Thymus (tissue), 11 donors: ENCODE measurements at regions not wholly inside any gene's neighbourhood (a gene's known extent, or its start where the extent isn't known, plus 50 kb on each side); places are given as distances from the start of the nearest gene placed in this dataset.

Experiments used
- DNase-seq, 9 donors: peaks; one replicate each; pipeline ENCODE4 v3.0.0-alpha.2; 2013; ENCODE audit warnings: low spot score in 9 of 9, low read depth in 6 of 9, missing footprints in 1 of 9
- H3K27ac ChIP-seq, 2 donors: one replicate each; pipeline ENCODE4 v1.5.1; 2013; ENCODE audit warnings: control low read depth in 1 of 2, low read depth in 1 of 2, low read length in 1 of 2, mild to moderate bottlenecking in 1 of 2, moderate library complexity in 1 of 2
- H3K27me3 ChIP-seq, 2 donors: one replicate each; pipeline ENCODE4 v1.5.1; 2013; ENCODE audit warnings: low read length in 1 of 2; ENCODE audit not compliant: control insufficient read depth in 2 of 2, insufficient read depth in 1 of 2
- H3K36me3 ChIP-seq, 2 donors: one replicate each; pipeline ENCODE4 v1.5.1; 2013; ENCODE audit warnings: low read length in 1 of 2, mild to moderate bottlenecking in 1 of 2, moderate library complexity in 1 of 2; ENCODE audit not compliant: control insufficient read depth in 2 of 2, insufficient read depth in 2 of 2
- H3K4me1 ChIP-seq, 2 donors: one replicate each; pipeline ENCODE4 v1.5.1; 2013; ENCODE audit warnings: low read length in 2 of 2; ENCODE audit not compliant: control insufficient read depth in 2 of 2, insufficient read depth in 2 of 2
- H3K4me3 ChIP-seq, 2 donors: one replicate each; pipeline ENCODE4 v1.5.1; 2013; ENCODE audit warnings: low read length in 2 of 2, control low read depth in 1 of 2, mild to moderate bottlenecking in 1 of 2
- H3K9me3 ChIP-seq, 2 donors: one replicate each; pipeline ENCODE4 v1.5.1; 2013; ENCODE audit warnings: low read length in 1 of 2, mild to moderate bottlenecking in 1 of 2; ENCODE audit not compliant: control insufficient read depth in 2 of 2, insufficient read depth in 1 of 2
- WGBS: extraction: QIAGEN DNeasy Blood & Tissue Kit; methylation state at CpG from one replicate; pipeline ENCODE4 v1.1.7; 2013; 5-methylcytosine and 5-hydroxymethylcytosine counted together
- donor health status: healthy.

GRCh38 chr9:104238668-104239067, 144.6 kb downstream of the SMC2 start:
- Histone ChIP-seq H3K27me3 (no peaks in the 10 kb centered on the region), H3K4me1 (no peaks in the 10 kb centered on the region), H3K36me3 (no peaks in the 10 kb centered on the region), H3K4me3 (no peak overlapping the region), H3K9me3 (peaks cover 0 to 2% of the 10 kb centered on the region in 2 donors), H3K27ac (no peak overlapping the region)
- WGBS: 65% methylated on average over 3 of the region's 3 CpGs
- DNase-seq: no peak

- no peak overlapping the region for H3K27ac ChIP-seq
- H3K4me3 ChIP-seq: no peak overlapping the region
- no peaks in the 10 kb centered on the region for H3K9me3 ChIP-seq
- no peaks in the 10 kb centered on the region for H3K4me1 ChIP-seq
- no peak for DNase-seq
- no peaks in the 10 kb centered on the region for H3K27me3 ChIP-seq
- WGBS: 83% methylated on average over 2 of the region's 2 CpGs
- H3K36me3 ChIP-seq: no peaks in the 10 kb centered on the region
Observed at GRCh38 chr9:104240890-104241289, 146.8 kb downstream of the SMC2 start.

- Histone ChIP-seq H3K9me3 (no peaks in the 10 kb centered on the region), H3K4me3 (no peak overlapping the region), H3K36me3 (no peaks in the 10 kb centered on the region), H3K27ac (no peak overlapping the region), H3K4me1 (no peaks in the 10 kb centered on the region), H3K27me3 (no peaks in the 10 kb centered on the region)
- DNase-seq: no peak
- WGBS: 89% methylated on average over 1 of the region's 1 CpG
Observed at GRCh38 chr9:104245925-104246324, 151.8 kb downstream of the SMC2 start.

GRCh38 chr9:104247899-104248460, 153.9 kb downstream of the SMC2 start:
- Histone ChIP-seq H3K27me3 (no peaks in the 10 kb centered on the region), H3K4me1 (no peaks in the 10 kb centered on the region), H3K27ac (no peak overlapping the region), H3K4me3 (no peak overlapping the region), H3K9me3 (no peaks in the 10 kb centered on the region), H3K36me3 (no peaks in the 10 kb centered on the region)
- no peak for DNase-seq
- WGBS: 83% methylated on average over 3 of the region's 3 CpGs

- Histone ChIP-seq H3K4me3 (no peak overlapping the region), H3K4me1 (no peaks in the 10 kb centered on the region), H3K9me3 (no peaks in the 10 kb centered on the region), H3K36me3 (no peaks in the 10 kb centered on the region), H3K27ac (no peak overlapping the region), H3K27me3 (no peaks in the 10 kb centered on the region)
- 88% methylated on average over 3 of the region's 3 CpGs for WGBS
- no peak for DNase-seq
Observed at GRCh38 chr9:104256031-104256695, 162.1 kb downstream of the SMC2 start.

- no peaks in the 10 kb centered on the region for H3K4me1 ChIP-seq
- no peak for DNase-seq
- H3K4me3 ChIP-seq: no peak overlapping the region
- no peaks in the 10 kb centered on the region for H3K27me3 ChIP-seq
- H3K27ac ChIP-seq: no peak overlapping the region
- no peaks in the 10 kb centered on the region for H3K36me3 ChIP-seq
- H3K9me3 ChIP-seq: no peaks in the 10 kb centered on the region
Observed at GRCh38 chr9:104256696-104257062, 162.6 kb downstream of the SMC2 start.

GRCh38 chr9:104258296-104259011, 164.3 kb downstream of the SMC2 start:
- no peak overlapping the region for H3K27ac ChIP-seq
- no peak for DNase-seq
- no peaks in the 10 kb centered on the region for H3K27me3 ChIP-seq
- no peaks in the 10 kb centered on the region for H3K4me1 ChIP-seq
- WGBS: 16% methylated on average over 10 of the region's 10 CpGs
- no peaks in the 10 kb centered on the region for H3K9me3 ChIP-seq
- no peaks in the 10 kb centered on the region for H3K36me3 ChIP-seq
- H3K4me3 ChIP-seq: no peak overlapping the region

- H3K27me3 ChIP-seq: no peaks in the 10 kb centered on the region
- no peak overlapping the region for H3K27ac ChIP-seq
- no peak overlapping the region for H3K4me3 ChIP-seq
- WGBS: 76% methylated on average over 3 of the region's 3 CpGs
- no peaks in the 10 kb centered on the region for H3K36me3 ChIP-seq
- no peak for DNase-seq
- H3K9me3 ChIP-seq: no peaks in the 10 kb centered on the region
- no peaks in the 10 kb centered on the region for H3K4me1 ChIP-seq
Observed at GRCh38 chr9:104260004-104260403, 165.9 kb downstream of the SMC2 start.

GRCh38 chr9:104263942-104264341, 169.8 kb downstream of the SMC2 start:
- Histone ChIP-seq H3K9me3 (no peaks in the 10 kb centered on the region), H3K4me3 (no peak overlapping the region), H3K4me1 (no peaks in the 10 kb centered on the region), H3K36me3 (no peaks in the 10 kb centered on the region), H3K27ac (no peak overlapping the region), H3K27me3 (no peaks in the 10 kb centered on the region)
- DNase-seq: no peak
- 92% methylated on average over 2 of the region's 2 CpGs for WGBS
